HEK293 (cell line): ENCODE measurements at regions not wholly inside any gene's neighbourhood (a gene's known extent, or its start where the extent isn't known, plus 50 kb on each side); places are given as distances from the start of the nearest gene placed in this dataset.

Source experiments
- CTCF ChIA-PET: fragments of 350-600 bp; formaldehyde crosslinking; extraction: SDS; loops from one replicate; lab custom pipeline; 2021; ENCODE audit warnings: antibody characterized with exemption; lab: Yijun Ruan, JAX
- POLR2A ChIA-PET: fragments of 300-600 bp; formaldehyde crosslinking; extraction: SDS; loops from one replicate; lab custom pipeline; 2020; ENCODE audit warnings: antibody characterized with exemption, inconsistent platforms; lab: Yijun Ruan, JAX
- H3K27ac ChIP-seq: fragments of 200-500 bp; sonication (Bioruptor generic); 2 replicates; pipeline ENCODE4 v1.5.1; 2014; ENCODE audit warnings: low read depth, low read length, control low read depth, inconsistent platforms; ENCODE audit errors: extremely low read depth
- H3K36me3 ChIP-seq, 2 experiments: fragments of 200-500 bp in 1 of 2; sonication (Bioruptor generic) in 1 of 2; 1 replicate in 1 of 2; 2 replicates in 1 of 2; pipeline ENCODE4 v1.5.1; 2014 to 2017; ENCODE audit warnings: inconsistent platforms in 2 of 2, low read length in 2 of 2; ENCODE audit not compliant: control insufficient read depth in 2 of 2, insufficient read depth in 1 of 2
- H3K4me1 ChIP-seq: fragments of 200-500 bp; sonication (Bioruptor generic); 2 replicates; pipeline ENCODE4 v1.5.1; 2014; ENCODE audit warnings: mild to moderate bottlenecking, low read length, inconsistent platforms; ENCODE audit not compliant: control insufficient read depth, insufficient read depth
- H3K4me3 ChIP-seq: 2 replicates; pipeline ENCODE4 v1.5.1; 2011; ENCODE audit warnings: low read depth, mild to moderate bottlenecking, control low read depth, low read length, moderate library complexity
- H3K9me3 ChIP-seq: fragments of 200-500 bp; sonication (Bioruptor generic); 2 replicates; pipeline ENCODE4 v1.5.1; 2014; ENCODE audit warnings: low read depth, low read length, inconsistent platforms; ENCODE audit not compliant: control insufficient read depth, insufficient read depth
- BCL11B ChIP-seq: fragments of 450-650 bp; formaldehyde crosslinking; IDR thresholded peaks from 2 replicates; pipeline ENCODE4 v1.5.1; 2016; ENCODE audit warnings: low read depth, missing biosample characterization, missing genetic modification characterization
- SALL2 ChIP-seq: fragments of 450-650 bp; formaldehyde crosslinking; IDR thresholded peaks from 2 replicates; pipeline ENCODE4 v1.5.0; 2017; ENCODE audit warnings: missing biosample characterization, mild to moderate bottlenecking, missing genetic modification characterization, borderline replicate concordance
- WT1 ChIP-seq: fragments of 450-650 bp; formaldehyde crosslinking; IDR thresholded peaks from 2 replicates; pipeline ENCODE4 v1.5.1; 2016; ENCODE audit warnings: missing biosample characterization, missing genetic modification characterization
- ZNF155 ChIP-seq: fragments of 450-650 bp; formaldehyde crosslinking; IDR thresholded peaks from 2 replicates; pipeline ENCODE4 v1.5.1; 2016; ENCODE audit warnings: missing biosample characterization, missing genetic modification characterization
- ZNF274 ChIP-seq, 2 experiments: fragments of 200-500 bp in 1 of 2; fragments of 450-650 bp in 1 of 2; sonication (Bioruptor generic) in 1 of 2; formaldehyde crosslinking in 1 of 2; IDR thresholded peaks; 2 replicates each; pipeline versions ENCODE4 v1.5.1 to v1.6.1; 2014 to 2016; ENCODE audit warnings: borderline replicate concordance in 1 of 2, inconsistent platforms in 1 of 2, low read length in 1 of 2, missing biosample characterization in 1 of 2, missing genetic modification characterization in 1 of 2
- ZNF280C ChIP-seq: fragments of 450-650 bp; formaldehyde crosslinking; IDR thresholded peaks from 2 replicates; pipeline ENCODE4 v1.5.1; 2016; ENCODE audit warnings: missing biosample characterization, missing genetic modification characterization
- ZNF280D ChIP-seq: fragments of 450-650 bp; formaldehyde crosslinking; IDR thresholded peaks from 2 replicates; pipeline ENCODE4 v1.5.1; 2016; ENCODE audit warnings: missing biosample characterization, missing genetic modification characterization
- ZNF311 ChIP-seq: fragments of 450-650 bp; formaldehyde crosslinking; IDR thresholded peaks from 2 replicates; pipeline ENCODE4 v1.5.1; 2017; ENCODE audit warnings: missing biosample characterization, missing genetic modification characterization, borderline replicate concordance
- ZNF341 ChIP-seq: fragments of 450-650 bp; formaldehyde crosslinking; IDR thresholded peaks from 2 replicates; pipeline ENCODE4; 2016; ENCODE audit warnings: low read depth, missing biosample characterization, missing genetic modification characterization
- ZNF423 ChIP-seq: fragments of 450-650 bp; formaldehyde crosslinking; IDR thresholded peaks from 2 replicates; pipeline ENCODE4 v1.5.1; 2016; ENCODE audit warnings: missing biosample characterization, missing genetic modification characterization
- ZNF426 ChIP-seq: fragments of 450-650 bp; formaldehyde crosslinking; IDR thresholded peaks from 2 replicates; pipeline ENCODE4 v1.5.1; 2017; ENCODE audit warnings: missing biosample characterization, missing genetic modification characterization, mild to moderate bottlenecking, inconsistent platforms, moderate library complexity
- ZNF514 ChIP-seq: fragments of 450-650 bp; formaldehyde crosslinking; IDR thresholded peaks from 2 replicates; pipeline ENCODE4 v1.5.1; 2016; ENCODE audit warnings: missing biosample characterization, missing genetic modification characterization
- ZNF558 ChIP-seq: fragments of 450-650 bp; formaldehyde crosslinking; IDR thresholded peaks from 2 replicates; pipeline ENCODE4 v1.5.1; 2016; ENCODE audit warnings: missing biosample characterization, missing genetic modification characterization
- ZNF610 ChIP-seq: fragments of 450-650 bp; formaldehyde crosslinking; IDR thresholded peaks from 2 replicates; pipeline ENCODE4 v1.5.1; 2016; ENCODE audit warnings: missing biosample characterization, missing genetic modification characterization, borderline replicate concordance
- ZNF623 ChIP-seq: fragments of 450-650 bp; formaldehyde crosslinking; IDR thresholded peaks from 2 replicates; pipeline ENCODE4 v1.5.1; 2016; ENCODE audit warnings: missing biosample characterization, missing genetic modification characterization
- ZNF626 ChIP-seq: fragments of 450-650 bp; sonication (Bioruptor Pico); formaldehyde crosslinking; IDR thresholded peaks from 2 replicates; pipeline ENCODE4 v1.5.1; 2018; ENCODE audit warnings: missing biosample characterization, missing genetic modification characterization, inconsistent platforms
- ZNF747 ChIP-seq: fragments of 450-650 bp; formaldehyde crosslinking; IDR thresholded peaks from 2 replicates; pipeline ENCODE4 v1.5.1; 2016; ENCODE audit warnings: missing biosample characterization, missing genetic modification characterization
- ZNF843 ChIP-seq: fragments of 450-650 bp; formaldehyde crosslinking; IDR thresholded peaks from 2 replicates; pipeline ENCODE4 v1.5.1; 2016; ENCODE audit warnings: missing biosample characterization, missing genetic modification characterization
- ZSCAN16 ChIP-seq: fragments of 450-650 bp; formaldehyde crosslinking; IDR thresholded peaks from 2 replicates; pipeline ENCODE4 v1.5.1; 2016; ENCODE audit warnings: missing biosample characterization, missing genetic modification characterization
- ZSCAN18 ChIP-seq: fragments of 450-650 bp; formaldehyde crosslinking; IDR thresholded peaks from 2 replicates; pipeline ENCODE4 v1.5.1; 2016; ENCODE audit warnings: missing biosample characterization, missing genetic modification characterization
- TF ChIP-seq, protein P1 (sequence below): fragments of 450-650 bp; formaldehyde crosslinking; IDR thresholded peaks from 2 replicates; pipeline ENCODE4 v1.5.1; 2017; ENCODE audit warnings: missing biosample characterization, missing genetic modification characterization
- TF ChIP-seq, protein P2 (sequence below): fragments of 450-650 bp; formaldehyde crosslinking; IDR thresholded peaks from 2 replicates; pipeline ENCODE4 v1.5.1; 2016; ENCODE audit warnings: missing biosample characterization, missing genetic modification characterization
- TF ChIP-seq, protein P3 (sequence below): fragments of 450-650 bp; formaldehyde crosslinking; IDR thresholded peaks from 2 replicates; pipeline ENCODE4 v1.5.1; 2016; ENCODE audit warnings: missing biosample characterization, missing genetic modification characterization

DNA sequence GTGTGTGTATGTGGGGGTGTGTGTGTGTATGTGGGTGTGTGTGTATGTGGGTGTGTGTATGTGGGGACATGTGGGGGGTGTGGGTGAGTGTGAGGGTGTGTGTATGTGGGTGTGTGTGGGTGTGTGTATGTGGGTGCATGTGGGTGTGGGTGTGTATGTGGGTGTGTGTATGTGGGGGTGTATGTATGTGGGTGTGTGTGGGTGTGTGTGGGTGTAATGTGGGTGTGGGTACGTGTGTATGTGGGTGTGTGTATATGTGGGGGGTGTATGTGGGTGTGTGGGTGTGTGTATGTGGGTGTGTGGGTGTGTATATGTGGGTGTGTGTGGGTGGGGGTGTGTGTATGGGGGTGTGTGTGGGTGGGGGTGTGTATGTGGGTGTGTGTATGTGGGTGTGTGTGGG, 106.7 kb downstream of the SPATA19 start (continued):
- TF ChIP-seq ZNF747 (tag by site-specific recombination) (no peak), ZNF155 (tag by site-specific recombination) (no peak), ZNF843 (tag by site-specific recombination) (no peak)

- ChIA-PET CTCF (no interaction called here), POLR2A (no interaction called here)
- Histone ChIP-seq H3K4me1 (no peaks in the 10 kb centered on the region), H3K9me3 (no peaks in the 10 kb centered on the region), H3K36me3 (no peaks in the 10 kb centered on the region), H3K27ac (no peak overlapping the region), H3K4me3 (no peak overlapping the region)
- TF ChIP-seq WT1 (no peak), ZNF274 (IDR thresholded peaks at IDR 0.05; ENCODE audit: low read length) (no peak), ZNF274 (tag by site-specific recombination; IDR thresholded peaks at IDR 0.05; ENCODE audit: borderline replicate concordance) (no peak), ZNF341 (tag by site-specific recombination) (no peak), ZNF426 (no peak), ZNF280C (no peak), SALL2 (tag by site-specific recombination) (no peak), ZNF558 (tag by site-specific recombination) (no peak), ZNF311 (no peak), ZNF280D (tag by site-specific recombination) (no peak), ZNF610 (tag by site-specific recombination) (no peak), BCL11B (tag by site-specific recombination) (no peak), ZSCAN16 (tag by site-specific recombination) (no peak), ZNF423 (no peak)
- TF ChIP-seq, protein P1, sequence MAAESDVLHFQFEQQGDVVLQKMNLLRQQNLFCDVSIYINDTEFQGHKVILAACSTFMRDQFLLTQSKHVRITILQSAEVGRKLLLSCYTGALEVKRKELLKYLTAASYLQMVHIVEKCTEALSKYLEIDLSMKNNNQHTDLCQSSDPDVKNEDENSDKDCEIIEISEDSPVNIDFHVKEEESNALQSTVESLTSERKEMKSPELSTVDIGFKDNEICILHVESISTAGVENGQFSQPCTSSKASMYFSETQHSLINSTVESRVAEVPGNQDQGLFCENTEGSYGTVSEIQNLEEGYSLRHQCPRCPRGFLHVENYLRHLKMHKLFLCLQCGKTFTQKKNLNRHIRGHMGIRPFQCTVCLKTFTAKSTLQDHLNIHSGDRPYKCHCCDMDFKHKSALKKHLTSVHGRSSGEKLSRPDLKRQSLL (tag by site-specific recombination), result no peak
- TF ChIP-seq, all 188 proteins: peak for 0
These were observed 111.7 kb downstream of the SPATA19 start for GRCh38 chr11:133733631-133734030.

GRCh38 chr11:133732109-133732674, 113.1 kb downstream of the SPATA19 start:
- H3K36me3 ChIP-seq, result no peaks in the 10 kb centered on the region
- TF ChIP-seq, protein P2, sequence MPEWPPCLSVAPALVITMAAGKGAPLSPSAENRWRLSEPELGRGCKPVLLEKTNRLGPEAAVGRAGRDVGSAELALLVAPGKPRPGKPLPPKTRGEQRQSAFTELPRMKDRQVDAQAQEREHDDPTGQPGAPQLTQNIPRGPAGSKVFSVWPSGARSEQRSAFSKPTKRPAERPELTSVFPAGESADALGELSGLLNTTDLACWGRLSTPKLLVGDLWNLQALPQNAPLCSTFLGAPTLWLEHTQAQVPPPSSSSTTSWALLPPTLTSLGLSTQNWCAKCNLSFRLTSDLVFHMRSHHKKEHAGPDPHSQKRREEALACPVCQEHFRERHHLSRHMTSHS (tag by site-specific recombination), result no peak
- no peak for TF ChIP-seq ZNF274 (IDR thresholded peaks at IDR 0.05; ENCODE audit: low read length)
- TF ChIP-seq ZNF274 (tag by site-specific recombination; IDR thresholded peaks at IDR 0.05; ENCODE audit: borderline replicate concordance), result no peak
- TF ChIP-seq ZNF514 (tag by site-specific recombination), result no peak
- no peak for TF ChIP-seq ZSCAN18 (tag by site-specific recombination)
- TF ChIP-seq ZNF626 (tag by site-specific recombination), result no peak
- TF ChIP-seq, protein P3, sequence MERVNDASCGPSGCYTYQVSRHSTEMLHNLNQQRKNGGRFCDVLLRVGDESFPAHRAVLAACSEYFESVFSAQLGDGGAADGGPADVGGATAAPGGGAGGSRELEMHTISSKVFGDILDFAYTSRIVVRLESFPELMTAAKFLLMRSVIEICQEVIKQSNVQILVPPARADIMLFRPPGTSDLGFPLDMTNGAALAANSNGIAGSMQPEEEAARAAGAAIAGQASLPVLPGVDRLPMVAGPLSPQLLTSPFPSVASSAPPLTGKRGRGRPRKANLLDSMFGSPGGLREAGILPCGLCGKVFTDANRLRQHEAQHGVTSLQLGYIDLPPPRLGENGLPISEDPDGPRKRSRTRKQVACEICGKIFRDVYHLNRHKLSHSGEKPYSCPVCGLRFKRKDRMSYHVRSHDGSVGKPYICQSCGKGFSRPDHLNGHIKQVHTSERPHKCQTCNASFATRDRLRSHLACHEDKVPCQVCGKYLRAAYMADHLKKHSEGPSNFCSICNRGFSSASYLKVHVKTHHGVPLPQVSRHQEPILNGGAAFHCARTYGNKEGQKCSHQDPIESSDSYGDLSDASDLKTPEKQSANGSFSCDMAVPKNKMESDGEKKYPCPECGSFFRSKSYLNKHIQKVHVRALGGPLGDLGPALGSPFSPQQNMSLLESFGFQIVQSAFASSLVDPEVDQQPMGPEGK (tag by site-specific recombination), result no peak
- TF ChIP-seq ZNF623 (tag by site-specific recombination), result no peak

More at GRCh38 chr11:133732109-133732674, 113.1 kb downstream of the SPATA19 start:
- no peak overlapping the region for H3K27ac ChIP-seq
- CTCF ChIA-PET, result no interaction called here
- POLR2A ChIA-PET, result no interaction called here
- no peaks in the 10 kb centered on the region for H3K9me3 ChIP-seq
- no peaks in the 10 kb centered on the region for H3K4me1 ChIP-seq
- no peak overlapping the region for H3K4me3 ChIP-seq
